ENCODE measurements at regions not wholly inside any gene's neighbourhood (a gene's known extent, or its start where the extent isn't known, plus 50 kb on each side); places are given as distances from the start of the nearest gene placed in this dataset.

- no peak for DNase-seq
These were observed 427.8 kb downstream of the DNAJB9 start for GRCh38 chr7:108997480-108997879.

GRCh38 chr7:109003742-109004141, 434.1 kb downstream of the DNAJB9 start:
- DNase-seq = no peak

GRCh38 chr7:109009636-109010035, 440.0 kb downstream of the DNAJB9 start:
- DNase-seq = no peak

GRCh38 chr7:109020251-109020650, 450.6 kb downstream of the DNAJB9 start:
- no peak for DNase-seq

- DNase-seq = no peak
These were observed 451.7 kb downstream of the DNAJB9 start for GRCh38 chr7:109021390-109021789.

- DNase-seq = no peak
These were observed 460.2 kb downstream of the DNAJB9 start for GRCh38 chr7:109029866-109030265.

- DNase-seq = no peak
These were observed 475.0 kb downstream of the DNAJB9 start for GRCh38 chr7:109044691-109045090.

GRCh38 chr7:109049366-109049765, 479.7 kb downstream of the DNAJB9 start:
- DNase-seq = no peak

GRCh38 chr7:109059089-109059488, 489.4 kb downstream of the DNAJB9 start:
- DNase-seq = no peak

GRCh38 chr7:109062798-109063197, 493.1 kb downstream of the DNAJB9 start:
- no peak for DNase-seq

GRCh38 chr7:109073543-109073942, 503.9 kb downstream of the DNAJB9 start:
- no peak for DNase-seq

- DNase-seq = no peak
These were observed 506.8 kb downstream of the DNAJB9 start for GRCh38 chr7:109076396-109076972.

GRCh38 chr7:109091042-109091441, 521.4 kb downstream of the DNAJB9 start:
- no peak for DNase-seq

GRCh38 chr7:109092268-109092667, 522.6 kb downstream of the DNAJB9 start:
- DNase-seq = no peak

- DNase-seq = no peak
These were observed 531.7 kb downstream of the DNAJB9 start for GRCh38 chr7:109101332-109101731.

- no peak for DNase-seq
These were observed 539.9 kb downstream of the DNAJB9 start for GRCh38 chr7:109109558-109109957.

- DNase-seq = no peak
These were observed 541.4 kb downstream of the DNAJB9 start for GRCh38 chr7:109111086-109111485.

GRCh38 chr7:109121599-109122300, 552.1 kb downstream of the DNAJB9 start:
- DNase-seq = no peak

- DNase-seq = no peak
These were observed 555.3 kb downstream of the DNAJB9 start for GRCh38 chr7:109125001-109125400.

- DNase-seq = no peak
These were observed 556.9 kb downstream of the DNAJB9 start for GRCh38 chr7:109126404-109127050.

GRCh38 chr7:109127145-109127544, 557.5 kb downstream of the DNAJB9 start:
- no peak for DNase-seq

- DNase-seq = no peak
These were observed 561.5 kb downstream of the DNAJB9 start for GRCh38 chr7:109131141-109131540.

GRCh38 chr7:109136893-109137292, 567.2 kb downstream of the DNAJB9 start:
- no peak for DNase-seq

GRCh38 chr7:109154748-109155147, 585.1 kb downstream of the DNAJB9 start:
- no peak for DNase-seq
